Ovary (tissue), 7 donors: ENCODE measurements at regions not wholly inside any gene's neighbourhood (a gene's known extent, or its start where the extent isn't known, plus 50 kb on each side); places are given as distances from the start of the nearest gene placed in this dataset.

Source experiments
- DNase-seq, 5 donors: peaks; one replicate each; pipeline ENCODE4 v3.0.0-alpha.2; 2019 to 2020
- H3K27ac ChIP-seq, 2 donors: fragments of 200-600 bp; one replicate each; pipeline versions ENCODE4 v1.5.1 to v1.8.0; 2019 to 2022
- H3K27me3 ChIP-seq: fragments of 200-600 bp; one replicate; pipeline ENCODE4 v1.8.0; 2022
- H3K36me3 ChIP-seq: fragments of 200-600 bp; sonication (generic); one replicate; pipeline ENCODE4 v1.5.1; 2019
- H3K4me1 ChIP-seq: one replicate; pipeline ENCODE4 v1.8.1; 2013; ENCODE audit warnings: mild to moderate bottlenecking, moderate library complexity; ENCODE audit not compliant: insufficient read depth
- H3K4me3 ChIP-seq: fragments of 200-600 bp; sonication (generic); one replicate; pipeline ENCODE4 v1.5.1; 2017
- H3K9me3 ChIP-seq, 2 donors: fragments of 200-600 bp in 1 of 2; sonication (generic) in 1 of 2; one replicate each; pipeline versions ENCODE4 v1.5.1 to v1.8.1; 2013 to 2019; ENCODE audit warnings: mild to moderate bottlenecking in 1 of 2, moderate library complexity in 1 of 2
- EP300 ChIP-seq: sonication (generic); formaldehyde crosslinking; IDR thresholded peaks from one replicate; pipeline ENCODE4 v1.6.1; 2017; ENCODE audit warnings: antibody characterized with exemption
- POLR2A ChIP-seq: fragments of 450-650 bp; IDR thresholded peaks from one replicate; pipeline ENCODE4 v1.6.1; 2017; ENCODE audit warnings: antibody characterized with exemption, mild to moderate bottlenecking, moderate library complexity
- WGBS, 3 donors: extraction: QIAGEN DNeasy Blood & Tissue Kit in 1 of 3; methylation state at CpG; one replicate each; pipeline versions ENCODE4 v1.1.5 to v1.1.7; 2013 to 2017; 5-methylcytosine and 5-hydroxymethylcytosine counted together
- intact Hi-C, 4 donors: fragments of 100-400 bp; cut with DNase I; formaldehyde crosslinking; loops; one replicate each; pipeline versions ENCODE4 v1.11.0 to v1.15.1; 2022 to 2023
- TF ChIP-seq, protein P1 (sequence below), 3 donors: fragments of 450-650 bp in 2 of 3; fragments of 200-600 bp in 1 of 3; IDR thresholded peaks; one replicate each; pipeline versions ENCODE4 v1.5.1 to v1.8.0; 2016 to 2022; ENCODE audit warnings: antibody characterized with exemption in 3 of 3, mild to moderate bottlenecking in 1 of 3
- donor health status: DM: no; HTN: no; CAD: no; lungs with moderate emphysema.
- donor health status: DM: no; HTN: no; CAD: no.
- donor health status: Bipolar disorder and iron deficiency.
- donor health status: DM: no; HTN: no; CAD: no.
- donor health status: DM: yes; HTN: yes; CAD: no.

DNA sequence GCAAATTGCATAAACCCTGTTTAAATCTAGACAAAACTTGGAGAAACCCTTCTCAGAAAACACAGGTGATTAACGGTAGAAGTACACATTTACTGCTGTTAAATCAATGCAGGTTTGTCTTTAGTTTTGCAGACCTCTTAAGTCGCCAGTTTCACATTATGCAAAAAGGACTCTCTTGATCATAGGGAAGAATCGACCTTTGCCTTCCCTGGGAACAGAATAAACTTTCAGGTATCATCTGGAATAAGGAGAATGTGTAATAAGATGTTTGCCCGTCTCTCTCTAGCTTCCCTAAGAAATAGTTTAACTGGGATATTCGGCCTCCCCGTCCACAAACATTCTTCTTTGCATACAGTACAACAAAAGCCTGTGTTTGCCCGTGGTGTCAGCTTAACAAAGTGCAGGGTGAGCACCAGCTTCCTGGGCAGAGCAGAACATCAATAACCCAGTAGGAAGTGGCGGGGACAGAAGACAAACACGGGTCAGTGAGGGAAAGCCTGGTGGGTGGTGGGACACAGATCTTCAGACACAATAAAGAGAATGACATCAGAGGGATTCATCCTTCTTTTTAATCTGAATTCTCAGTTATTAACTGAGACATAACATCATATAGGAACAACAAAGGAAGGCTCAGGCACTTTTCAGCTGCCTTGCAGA lies 1077.7 kb upstream of the SLC10A2 start:
- intact Hi-C loops = no loop called here
- H3K36me3 ChIP-seq = no peaks in the 10 kb centered on the region
- no peak for TF ChIP-seq EP300
- TF ChIP-seq, protein P1, sequence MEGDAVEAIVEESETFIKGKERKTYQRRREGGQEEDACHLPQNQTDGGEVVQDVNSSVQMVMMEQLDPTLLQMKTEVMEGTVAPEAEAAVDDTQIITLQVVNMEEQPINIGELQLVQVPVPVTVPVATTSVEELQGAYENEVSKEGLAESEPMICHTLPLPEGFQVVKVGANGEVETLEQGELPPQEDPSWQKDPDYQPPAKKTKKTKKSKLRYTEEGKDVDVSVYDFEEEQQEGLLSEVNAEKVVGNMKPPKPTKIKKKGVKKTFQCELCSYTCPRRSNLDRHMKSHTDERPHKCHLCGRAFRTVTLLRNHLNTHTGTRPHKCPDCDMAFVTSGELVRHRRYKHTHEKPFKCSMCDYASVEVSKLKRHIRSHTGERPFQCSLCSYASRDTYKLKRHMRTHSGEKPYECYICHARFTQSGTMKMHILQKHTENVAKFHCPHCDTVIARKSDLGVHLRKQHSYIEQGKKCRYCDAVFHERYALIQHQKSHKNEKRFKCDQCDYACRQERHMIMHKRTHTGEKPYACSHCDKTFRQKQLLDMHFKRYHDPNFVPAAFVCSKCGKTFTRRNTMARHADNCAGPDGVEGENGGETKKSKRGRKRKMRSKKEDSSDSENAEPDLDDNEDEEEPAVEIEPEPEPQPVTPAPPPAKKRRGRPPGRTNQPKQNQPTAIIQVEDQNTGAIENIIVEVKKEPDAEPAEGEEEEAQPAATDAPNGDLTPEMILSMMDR (IDR thresholded peaks at IDR 0.05) = no peak
- H3K27me3 ChIP-seq = no peaks in the 10 kb centered on the region
- no peaks in the 10 kb centered on the region for H3K9me3 ChIP-seq
- no peak for DNase-seq
- no peaks in the 10 kb centered on the region for H3K4me1 ChIP-seq
- no peak overlapping the region for H3K4me3 ChIP-seq
- WGBS, 3 donors = 65 to 71% (median 66%) methylated on average over 9 of the region's 9 CpGs
- no peak overlapping the region for H3K27ac ChIP-seq

DNA sequence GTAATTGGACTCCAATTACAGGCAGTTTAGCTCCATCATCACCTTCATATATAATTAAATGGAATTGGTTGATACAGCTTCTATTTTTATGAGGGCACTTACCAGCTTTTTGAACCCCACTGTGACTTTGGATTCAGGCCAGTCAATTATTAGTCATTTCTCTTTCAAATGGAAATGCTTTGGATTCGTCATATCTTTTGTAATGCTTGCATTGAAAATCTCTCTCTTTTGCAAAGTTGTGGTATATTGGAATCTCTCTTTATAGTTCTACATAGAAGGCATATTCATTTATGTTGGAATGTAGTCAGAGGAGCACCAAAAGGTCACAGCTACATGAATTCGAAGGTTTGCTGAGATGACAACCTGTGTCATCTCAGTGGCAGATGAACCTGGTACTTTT lies 1074.3 kb upstream of the SLC10A2 start:
- H3K4me1 ChIP-seq = no peaks in the 10 kb centered on the region
- H3K9me3 ChIP-seq = no peaks in the 10 kb centered on the region
- H3K4me3 ChIP-seq = no peak overlapping the region
- no peak for DNase-seq
- TF ChIP-seq POLR2A (no peak), EP300 (no peak)
- TF ChIP-seq, protein P1 (IDR thresholded peaks at IDR 0.05) = no peak
- H3K27ac ChIP-seq = no peak overlapping the region
- 74 to 82% (median 78%) methylated on average over 2 of the region's 2 CpGs for WGBS, 3 donors
- intact Hi-C loops = no loop called here
- no peaks in the 10 kb centered on the region for H3K36me3 ChIP-seq
- no peaks in the 10 kb centered on the region for H3K27me3 ChIP-seq

DNA sequence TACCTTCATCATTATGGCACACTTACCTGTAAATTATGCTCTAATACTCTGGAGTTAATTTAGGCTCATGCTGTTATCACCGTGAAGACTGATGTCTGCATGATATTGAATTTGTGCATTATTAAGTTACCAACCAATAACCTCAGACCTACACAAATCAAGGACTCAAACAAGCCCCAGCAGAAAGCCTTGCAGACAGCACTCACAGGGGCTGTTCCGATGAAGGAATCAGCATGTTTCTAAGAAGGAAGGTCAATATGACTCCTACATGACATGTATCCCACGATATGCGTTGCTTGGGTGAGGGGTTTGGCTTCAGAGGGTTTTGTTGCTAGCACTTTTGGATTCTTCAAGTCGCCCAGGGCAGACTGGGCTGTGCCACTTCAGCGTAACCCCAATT lies 1071.2 kb upstream of the SLC10A2 start:
- no peak overlapping the region for H3K27ac ChIP-seq
- no peaks in the 10 kb centered on the region for H3K27me3 ChIP-seq
- H3K4me1 ChIP-seq = no peaks in the 10 kb centered on the region
- no peaks in the 10 kb centered on the region for H3K36me3 ChIP-seq
- TF ChIP-seq EP300 = no peak
- TF ChIP-seq, protein P1 (IDR thresholded peaks at IDR 0.05) = no peak
- TF ChIP-seq POLR2A = no peak
- WGBS, 3 donors = 89 to 94% (median 91%) methylated on average over 6 of the region's 6 CpGs
- intact Hi-C loops = no loop called here
- H3K9me3 ChIP-seq = no peaks in the 10 kb centered on the region
- H3K4me3 ChIP-seq = no peak overlapping the region
- no peak for DNase-seq

DNA sequence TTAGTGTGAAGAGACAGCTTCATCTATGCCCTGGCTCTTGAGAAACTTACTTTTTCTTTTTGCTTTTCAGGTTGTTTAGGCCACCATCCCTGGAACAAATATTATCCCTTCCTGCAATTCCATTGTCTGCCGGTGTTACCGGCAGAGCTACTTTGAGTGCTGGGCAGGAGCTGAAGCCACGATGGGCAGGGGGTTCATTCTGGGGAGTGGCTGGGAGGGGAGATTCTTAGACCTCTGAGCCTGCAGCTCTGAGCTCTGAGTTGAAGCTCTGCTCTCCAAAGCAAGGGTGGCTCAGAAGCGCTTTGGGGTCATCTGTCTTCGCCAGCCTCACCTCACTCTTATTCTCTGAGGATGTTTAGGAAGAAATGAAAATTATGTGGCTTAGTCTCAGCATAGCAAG lies 1066.6 kb upstream of the SLC10A2 start:
- 87 to 89% (median 87%) methylated on average over 5 of the region's 5 CpGs for WGBS, 3 donors
- no peaks in the 10 kb centered on the region for H3K9me3 ChIP-seq
- H3K27me3 ChIP-seq = no peaks in the 10 kb centered on the region
- no peaks in the 10 kb centered on the region for H3K4me1 ChIP-seq
- intact Hi-C loops = no loop called here
- H3K27ac ChIP-seq = no peak overlapping the region
- DNase-seq = no peak
- no peak overlapping the region for H3K4me3 ChIP-seq
- TF ChIP-seq, protein P1 (IDR thresholded peaks at IDR 0.05) = no peak
- TF ChIP-seq POLR2A (no peak), EP300 (no peak)
- no peaks in the 10 kb centered on the region for H3K36me3 ChIP-seq
